ENCODE measurements at regions not wholly inside any gene's neighbourhood (a gene's known extent, or its start where the extent isn't known, plus 50 kb on each side); places are given as distances from the start of the nearest gene placed in this dataset.
"Not testable (repeated sequence)": the region's sequence is repeated elsewhere in the genome, so short reads cannot be mapped to it uniquely, and the experiment has no call there.

DNA sequence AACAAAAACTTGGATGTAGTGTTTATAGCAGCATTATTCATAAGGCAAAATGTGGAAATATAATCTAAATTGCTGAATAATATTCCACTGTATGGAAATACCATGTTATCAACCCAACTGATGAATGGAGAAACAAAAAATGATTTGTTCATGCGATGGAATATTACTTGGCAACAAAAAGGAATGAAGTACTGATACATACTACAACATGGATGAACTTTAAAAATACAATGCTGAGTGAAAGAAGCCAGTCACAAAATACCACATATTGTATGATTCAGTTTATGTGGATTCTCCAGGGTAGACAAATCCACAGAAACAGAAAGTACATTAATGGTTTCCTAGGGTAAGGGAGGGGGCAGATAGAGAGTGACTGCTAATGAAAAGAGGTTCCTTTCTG is 83.7 kb upstream of the DNAH5 start:
- no peak for ATAC-seq
- Histone ChIP-seq H3K4me3 (no peak overlapping the region), H3K27ac (no peak overlapping the region), H3K27me3 (no peaks in the 10 kb centered on the region), H3K36me3 (no peaks in the 10 kb centered on the region), H3K4me1 (no peaks in the 10 kb centered on the region), H3K9me3 (no peaks in the 10 kb centered on the region)
- 79 to 100% methylated on average over 1 of the region's 1 CpG for WGBS, 2 donors (ENCODE audit: low coverage in 1 of 2)
- TF ChIP-seq POLR2AphosphoS5 (IDR thresholded peaks at IDR 0.05) (no peak), EP300 (IDR thresholded peaks at IDR 0.05) (no peak), POLR2A (IDR thresholded peaks at IDR 0.05) (no peak)
- TF ChIP-seq, protein P1, sequence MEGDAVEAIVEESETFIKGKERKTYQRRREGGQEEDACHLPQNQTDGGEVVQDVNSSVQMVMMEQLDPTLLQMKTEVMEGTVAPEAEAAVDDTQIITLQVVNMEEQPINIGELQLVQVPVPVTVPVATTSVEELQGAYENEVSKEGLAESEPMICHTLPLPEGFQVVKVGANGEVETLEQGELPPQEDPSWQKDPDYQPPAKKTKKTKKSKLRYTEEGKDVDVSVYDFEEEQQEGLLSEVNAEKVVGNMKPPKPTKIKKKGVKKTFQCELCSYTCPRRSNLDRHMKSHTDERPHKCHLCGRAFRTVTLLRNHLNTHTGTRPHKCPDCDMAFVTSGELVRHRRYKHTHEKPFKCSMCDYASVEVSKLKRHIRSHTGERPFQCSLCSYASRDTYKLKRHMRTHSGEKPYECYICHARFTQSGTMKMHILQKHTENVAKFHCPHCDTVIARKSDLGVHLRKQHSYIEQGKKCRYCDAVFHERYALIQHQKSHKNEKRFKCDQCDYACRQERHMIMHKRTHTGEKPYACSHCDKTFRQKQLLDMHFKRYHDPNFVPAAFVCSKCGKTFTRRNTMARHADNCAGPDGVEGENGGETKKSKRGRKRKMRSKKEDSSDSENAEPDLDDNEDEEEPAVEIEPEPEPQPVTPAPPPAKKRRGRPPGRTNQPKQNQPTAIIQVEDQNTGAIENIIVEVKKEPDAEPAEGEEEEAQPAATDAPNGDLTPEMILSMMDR (IDR thresholded peaks at IDR 0.05) = no peak

DNA sequence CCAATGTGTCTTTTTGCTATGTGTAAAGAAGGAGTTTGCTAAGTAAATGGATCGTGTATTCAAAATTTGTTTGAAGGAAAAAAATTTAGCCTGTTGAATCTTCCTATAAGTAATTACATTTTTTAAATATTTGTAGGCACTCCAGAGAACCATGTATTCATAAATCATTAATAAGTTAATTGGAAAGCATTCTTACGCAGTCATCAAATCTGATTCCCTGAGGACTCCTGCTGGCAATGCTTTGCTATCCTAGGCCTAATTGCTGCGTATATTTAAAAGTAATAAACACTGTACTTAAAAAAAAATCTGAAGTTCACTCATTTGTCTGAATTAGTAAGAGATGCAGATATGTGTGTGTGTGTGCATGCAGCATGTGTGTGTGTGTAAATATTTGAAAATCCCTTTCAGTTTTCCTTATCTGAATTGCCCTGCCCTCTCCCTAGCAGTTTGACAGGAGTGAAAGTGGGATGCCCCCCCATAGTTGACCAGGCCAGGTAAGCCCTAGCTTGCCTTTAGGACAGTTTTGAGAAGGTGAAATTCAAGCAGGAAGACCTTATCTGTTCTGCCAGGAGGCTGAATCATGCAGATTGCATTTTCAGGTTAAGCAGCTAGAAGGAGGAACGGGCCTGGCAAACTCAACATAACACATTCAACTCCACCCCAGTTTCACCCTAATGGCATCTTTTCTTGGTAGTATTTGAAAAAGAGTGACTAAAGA is 81.2 kb upstream of the DNAH5 start:
- 51 to 74% methylated on average over 4 of the region's 4 CpGs for WGBS, 2 donors (ENCODE audit: low coverage in 1 of 2)
- no peaks in the 10 kb centered on the region for H3K4me1 ChIP-seq
- TF ChIP-seq POLR2A (IDR thresholded peaks at IDR 0.05) = no peak
- no peak for TF ChIP-seq EP300 (IDR thresholded peaks at IDR 0.05)
- no peak for TF ChIP-seq POLR2AphosphoS5 (IDR thresholded peaks at IDR 0.05)
- TF ChIP-seq, protein P1 (IDR thresholded peaks at IDR 0.05) = no peak
- no peak overlapping the region for H3K27ac ChIP-seq
- no peaks in the 10 kb centered on the region for H3K36me3 ChIP-seq
- H3K9me3 ChIP-seq = no peaks in the 10 kb centered on the region
- no peaks in the 10 kb centered on the region for H3K27me3 ChIP-seq
- ATAC-seq = no peak
- no peak overlapping the region for H3K4me3 ChIP-seq

DNA sequence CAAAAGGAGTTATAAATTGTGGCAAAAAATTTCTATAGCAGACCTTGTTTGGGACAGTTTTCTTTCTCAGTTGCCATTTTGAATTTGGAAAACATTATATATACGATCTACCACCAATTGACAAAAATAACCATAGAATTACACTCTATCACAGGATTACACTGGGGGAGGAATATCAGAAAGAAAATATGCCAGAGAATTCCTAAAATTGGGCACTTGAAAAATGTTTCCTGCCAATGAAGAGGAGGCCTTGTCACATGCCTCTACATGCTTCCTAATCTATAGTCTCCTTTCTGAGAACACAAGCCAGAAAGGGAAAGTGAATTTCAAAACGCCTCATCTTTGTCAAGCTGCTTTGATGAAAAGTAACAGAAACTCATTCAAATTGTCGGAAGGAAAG is 78.5 kb upstream of the DNAH5 start:
- H3K4me1 ChIP-seq = no peaks in the 10 kb centered on the region
- H3K4me3 ChIP-seq = no peak overlapping the region
- H3K27ac ChIP-seq = no peak overlapping the region
- WGBS, 2 donors (ENCODE audit: low coverage in 1 of 2) = 63 to 77% methylated on average over 3 of the region's 3 CpGs
- H3K9me3 ChIP-seq = no peaks in the 10 kb centered on the region
- no peaks in the 10 kb centered on the region for H3K27me3 ChIP-seq
- TF ChIP-seq, protein P1 (IDR thresholded peaks at IDR 0.05) = no peak
- TF ChIP-seq POLR2A (IDR thresholded peaks at IDR 0.05) = no peak
- TF ChIP-seq POLR2AphosphoS5 (IDR thresholded peaks at IDR 0.05) = no peak
- TF ChIP-seq EP300 (IDR thresholded peaks at IDR 0.05) = no peak
- no peaks in the 10 kb centered on the region for H3K36me3 ChIP-seq
- no peak for ATAC-seq

DNA sequence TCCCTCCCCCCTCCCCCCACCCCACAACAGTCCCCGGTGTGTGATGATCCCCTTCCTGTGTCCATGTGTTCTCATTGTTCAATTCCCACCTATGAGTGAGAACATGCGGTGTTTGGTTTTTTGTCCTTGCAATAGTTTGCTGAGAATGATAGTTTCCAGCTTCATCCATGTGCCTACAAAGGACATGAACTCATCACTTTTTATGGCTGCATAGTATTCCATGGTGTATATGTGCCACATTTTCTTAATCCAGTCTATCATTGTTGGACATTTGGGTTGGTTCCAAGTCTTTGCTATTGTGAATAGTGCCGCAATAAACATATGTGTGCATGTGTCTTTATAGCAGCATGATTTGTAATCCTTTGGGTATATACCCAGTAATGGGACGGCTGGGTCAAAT is 76.5 kb upstream of the DNAH5 start:
- not testable (repeated sequence) for H3K36me3 ChIP-seq, H3K27me3 ChIP-seq, H3K27ac ChIP-seq, H3K9me3 ChIP-seq, H3K4me3 ChIP-seq, ATAC-seq, H3K4me1 ChIP-seq
- 100% methylated on average over 2 of the region's 4 CpGs; no CpG with 5 or more reads in 1 of the 2 donors for WGBS, 2 donors (ENCODE audit: low coverage in 1 of 2)

DNA sequence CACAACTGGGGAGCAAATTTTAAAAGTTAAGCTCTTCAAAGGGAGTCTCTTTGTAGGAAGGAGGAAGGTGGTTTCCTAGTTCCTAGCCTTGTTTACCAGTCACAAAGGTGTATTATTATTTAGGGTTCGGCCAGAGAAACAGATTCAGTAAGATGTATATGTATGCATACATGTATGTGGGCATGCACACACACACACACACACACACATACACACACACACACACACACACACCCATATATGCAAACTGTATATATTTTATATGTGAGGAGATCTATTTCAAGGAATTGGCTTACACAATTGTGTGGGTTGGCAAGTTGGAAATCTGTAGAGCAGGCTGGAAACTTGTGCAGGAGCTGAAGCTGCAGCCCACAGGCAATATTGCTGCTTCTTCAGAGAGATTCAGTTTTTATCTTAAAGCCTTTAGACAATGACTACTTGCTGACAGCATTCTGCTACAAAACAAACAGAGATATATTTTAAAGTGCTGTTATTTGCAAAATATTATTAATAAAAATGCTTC is 75.3 kb upstream of the DNAH5 start:
- Histone ChIP-seq H3K27ac (no peak overlapping the region), H3K4me1 (no peaks in the 10 kb centered on the region), H3K4me3 (no peak overlapping the region), H3K27me3 (no peaks in the 10 kb centered on the region), H3K36me3 (no peaks in the 10 kb centered on the region), H3K9me3 (no peaks in the 10 kb centered on the region)
- ATAC-seq = no peak
- 75% methylated on average over 1 of the region's 1 CpG; no CpG with 5 or more reads in 1 of the 2 donors for whole genome bisulfite sequencing, 2 donors (ENCODE audit: low coverage in 1 of 2)
- no peak for TF ChIP-seq EP300 (IDR thresholded peaks at IDR 0.05)
- no peak for TF ChIP-seq POLR2AphosphoS5 (IDR thresholded peaks at IDR 0.05)

DNA sequence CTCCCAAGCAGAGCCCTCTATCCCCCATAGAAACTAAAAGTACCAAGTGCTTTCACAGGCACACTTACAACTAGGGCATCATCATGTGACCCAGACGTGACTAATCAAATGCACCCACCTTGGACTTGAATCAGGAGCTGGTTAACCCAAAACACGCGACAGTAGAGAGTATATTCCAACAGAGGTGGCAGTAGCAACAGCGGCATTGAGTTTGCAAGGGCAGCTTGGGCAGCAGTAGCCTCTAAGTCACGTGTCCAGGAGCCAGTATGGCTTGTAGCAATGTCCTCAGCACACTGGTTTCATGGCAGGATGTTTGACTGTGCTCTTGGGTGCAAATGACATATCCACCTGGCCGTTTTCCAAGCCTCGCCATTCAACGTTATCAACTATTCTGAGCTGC is 73.4 kb upstream of the DNAH5 start:
- Histone ChIP-seq H3K27ac (no peak overlapping the region), H3K4me1 (no peaks in the 10 kb centered on the region), H3K36me3 (no peaks in the 10 kb centered on the region), H3K9me3 (no peaks in the 10 kb centered on the region), H3K27me3 (no peaks in the 10 kb centered on the region), H3K4me3 (no peak overlapping the region)
- ATAC-seq = no peak
- TF ChIP-seq POLR2A (IDR thresholded peaks at IDR 0.05) (no peak), POLR2AphosphoS5 (IDR thresholded peaks at IDR 0.05) (no peak), EP300 (IDR thresholded peaks at IDR 0.05) (no peak)
- TF ChIP-seq, protein P1 (IDR thresholded peaks at IDR 0.05) = no peak
- 63 to 82% methylated on average over 2 to 7 of the region's 8 CpGs for WGBS, 2 donors (ENCODE audit: low coverage in 1 of 2)
